ENCODE measurements at regions not wholly inside any gene's neighbourhood (a gene's known extent, or its start where the extent isn't known, plus 50 kb on each side); places are given as distances from the start of the nearest gene placed in this dataset.

DNA sequence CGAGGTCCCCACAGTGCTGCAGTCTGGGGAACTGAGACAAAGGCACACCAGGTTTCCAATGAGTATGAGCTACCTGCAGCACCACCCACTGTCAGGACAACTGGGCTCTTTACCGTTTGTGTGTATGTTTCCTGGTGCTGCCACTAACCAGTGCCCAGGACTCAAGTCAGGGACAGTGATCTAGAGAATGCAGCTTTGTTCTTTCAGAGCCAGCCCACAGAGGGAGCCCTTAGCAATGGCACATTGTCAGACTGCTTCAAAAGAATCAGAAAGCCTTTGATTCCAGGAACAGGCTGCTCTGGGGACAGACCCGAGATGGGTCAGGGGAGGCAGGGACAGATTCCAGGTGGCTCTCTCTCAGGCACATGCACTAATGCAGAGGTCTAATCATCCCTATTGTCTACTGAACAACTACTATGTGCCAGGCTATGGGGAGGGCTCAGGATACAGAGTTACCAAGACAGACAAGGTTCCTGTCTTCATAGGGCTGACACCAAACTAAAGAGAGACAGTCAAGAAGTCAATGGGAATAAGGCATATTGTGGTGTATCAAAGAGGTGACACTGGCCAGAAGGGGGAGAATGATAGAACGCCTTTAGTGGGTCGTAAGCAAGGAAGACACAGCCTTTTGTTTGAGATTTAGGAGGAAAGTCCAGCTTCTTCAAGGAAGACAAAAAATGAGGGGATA, 103.7 kb downstream of the VPREB1 start:
- Histone ChIP-seq H3K4me3 (ENCODE audit: low read depth in 1 of 3, low read length in 3 of 3) (no peak overlapping the region), H3K4me1 (ENCODE audit: control insufficient read depth in 4 of 4, insufficient read depth in 4 of 4, low read length in 3 of 4) (no peaks in the 10 kb centered on the region), H3K36me3 (ENCODE audit: control insufficient read depth in 4 of 4, insufficient read depth in 3 of 4, low read depth in 1 of 4, low read length in 3 of 4) (no peaks in the 10 kb centered on the region), H3K27ac (ENCODE audit: low read depth in 1 of 2, low read length in 2 of 2) (no peak overlapping the region), H3K9me3 (ENCODE audit: control insufficient read depth in 4 of 4, low read length in 3 of 4) (no peaks in the 10 kb centered on the region), H3K9ac (ENCODE audit: low read depth in 1 of 2, low read length in 2 of 2) (no peak overlapping the region), H3K27me3 (ENCODE audit: control insufficient read depth in 4 of 4, insufficient read depth in 4 of 4, low read length in 3 of 4) (peaks cover 0 to 4% (median 0%) of the 10 kb centered on the region in 4 donors)
- WGBS: 43% methylated on average over 5 of the region's 5 CpGs
- TF ChIP-seq, protein P1, sequence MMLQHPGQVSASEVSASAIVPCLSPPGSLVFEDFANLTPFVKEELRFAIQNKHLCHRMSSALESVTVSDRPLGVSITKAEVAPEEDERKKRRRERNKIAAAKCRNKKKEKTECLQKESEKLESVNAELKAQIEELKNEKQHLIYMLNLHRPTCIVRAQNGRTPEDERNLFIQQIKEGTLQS (IDR thresholded peaks at IDR 0.05): no peak
- TF ChIP-seq YY1 (IDR thresholded peaks at IDR 0.05): no peak
- no peak for DNase-seq (ENCODE audit: low spot score)

DNA sequence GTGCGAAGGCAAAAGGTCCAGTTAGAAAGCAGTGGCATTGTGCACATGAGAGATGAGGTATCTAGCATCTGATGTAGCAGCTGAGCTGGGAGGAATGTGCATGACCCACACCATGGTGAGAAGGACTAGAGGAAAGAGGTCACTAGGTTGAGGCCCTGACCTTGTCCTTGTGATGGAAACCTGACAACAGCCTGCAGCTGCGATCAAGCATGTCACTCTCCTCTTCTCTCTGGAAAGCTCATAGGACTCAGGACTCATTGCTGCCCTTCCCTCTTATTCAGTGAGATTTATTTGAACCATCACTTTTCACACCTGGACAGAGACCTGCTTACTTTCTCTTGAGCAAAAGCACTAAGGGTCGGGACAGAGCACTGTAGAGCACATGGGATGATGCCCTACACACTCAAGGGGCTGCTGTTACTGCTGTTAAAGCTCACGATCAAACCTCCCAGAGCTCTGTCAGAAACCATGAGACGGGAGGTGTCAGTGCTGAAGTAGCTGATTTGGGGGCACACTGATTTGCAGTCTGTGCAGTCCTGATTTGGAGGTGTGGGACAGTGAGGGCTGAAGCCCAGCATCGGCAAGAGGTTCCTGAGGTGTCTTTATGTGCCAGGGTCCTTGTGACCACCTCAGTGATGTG, 104.3 kb downstream of the VPREB1 start:
- TF ChIP-seq SP1 (IDR thresholded peaks at IDR 0.05) (no peak), EGR1 (IDR thresholded peaks at IDR 0.05; ENCODE audit: low read depth in 2 of 2) (no peak), RXRA (IDR thresholded peaks at IDR 0.05) (no peak), HNF4A (conservative IDR thresholded peaks at IDR 0.05) (no peak), HNF4G (IDR thresholded peaks at IDR 0.05) (no peak), FOXA2 (IDR thresholded peaks at IDR 0.05) (no peak), FOXA1 (IDR thresholded peaks at IDR 0.05) (no peak), TAF1 (conservative IDR thresholded peaks at IDR 0.05) (no peak), GABPA (IDR thresholded peaks at IDR 0.05 in 1 of 2, conservative IDR thresholded peaks at IDR 0.05 in 1 of 2) (no peak), YY1 (IDR thresholded peaks at IDR 0.05) (no peak), JUND (IDR thresholded peaks at IDR 0.05) (no peak), NR2F2 (IDR thresholded peaks at IDR 0.05) (no peak), RAD21 (IDR thresholded peaks at IDR 0.05) (no peak)
- TF ChIP-seq, protein P2, sequence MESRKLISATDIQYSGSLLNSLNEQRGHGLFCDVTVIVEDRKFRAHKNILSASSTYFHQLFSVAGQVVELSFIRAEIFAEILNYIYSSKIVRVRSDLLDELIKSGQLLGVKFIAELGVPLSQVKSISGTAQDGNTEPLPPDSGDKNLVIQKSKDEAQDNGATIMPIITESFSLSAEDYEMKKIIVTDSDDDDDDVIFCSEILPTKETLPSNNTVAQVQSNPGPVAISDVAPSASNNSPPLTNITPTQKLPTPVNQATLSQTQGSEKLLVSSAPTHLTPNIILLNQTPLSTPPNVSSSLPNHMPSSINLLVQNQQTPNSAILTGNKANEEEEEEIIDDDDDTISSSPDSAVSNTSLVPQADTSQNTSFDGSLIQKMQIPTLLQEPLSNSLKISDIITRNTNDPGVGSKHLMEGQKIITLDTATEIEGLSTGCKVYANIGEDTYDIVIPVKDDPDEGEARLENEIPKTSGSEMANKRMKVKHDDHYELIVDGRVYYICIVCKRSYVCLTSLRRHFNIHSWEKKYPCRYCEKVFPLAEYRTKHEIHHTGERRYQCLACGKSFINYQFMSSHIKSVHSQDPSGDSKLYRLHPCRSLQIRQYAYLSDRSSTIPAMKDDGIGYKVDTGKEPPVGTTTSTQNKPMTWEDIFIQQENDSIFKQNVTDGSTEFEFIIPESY (IDR thresholded peaks at IDR 0.05): no peak
- TF ChIP-seq, protein P3, sequence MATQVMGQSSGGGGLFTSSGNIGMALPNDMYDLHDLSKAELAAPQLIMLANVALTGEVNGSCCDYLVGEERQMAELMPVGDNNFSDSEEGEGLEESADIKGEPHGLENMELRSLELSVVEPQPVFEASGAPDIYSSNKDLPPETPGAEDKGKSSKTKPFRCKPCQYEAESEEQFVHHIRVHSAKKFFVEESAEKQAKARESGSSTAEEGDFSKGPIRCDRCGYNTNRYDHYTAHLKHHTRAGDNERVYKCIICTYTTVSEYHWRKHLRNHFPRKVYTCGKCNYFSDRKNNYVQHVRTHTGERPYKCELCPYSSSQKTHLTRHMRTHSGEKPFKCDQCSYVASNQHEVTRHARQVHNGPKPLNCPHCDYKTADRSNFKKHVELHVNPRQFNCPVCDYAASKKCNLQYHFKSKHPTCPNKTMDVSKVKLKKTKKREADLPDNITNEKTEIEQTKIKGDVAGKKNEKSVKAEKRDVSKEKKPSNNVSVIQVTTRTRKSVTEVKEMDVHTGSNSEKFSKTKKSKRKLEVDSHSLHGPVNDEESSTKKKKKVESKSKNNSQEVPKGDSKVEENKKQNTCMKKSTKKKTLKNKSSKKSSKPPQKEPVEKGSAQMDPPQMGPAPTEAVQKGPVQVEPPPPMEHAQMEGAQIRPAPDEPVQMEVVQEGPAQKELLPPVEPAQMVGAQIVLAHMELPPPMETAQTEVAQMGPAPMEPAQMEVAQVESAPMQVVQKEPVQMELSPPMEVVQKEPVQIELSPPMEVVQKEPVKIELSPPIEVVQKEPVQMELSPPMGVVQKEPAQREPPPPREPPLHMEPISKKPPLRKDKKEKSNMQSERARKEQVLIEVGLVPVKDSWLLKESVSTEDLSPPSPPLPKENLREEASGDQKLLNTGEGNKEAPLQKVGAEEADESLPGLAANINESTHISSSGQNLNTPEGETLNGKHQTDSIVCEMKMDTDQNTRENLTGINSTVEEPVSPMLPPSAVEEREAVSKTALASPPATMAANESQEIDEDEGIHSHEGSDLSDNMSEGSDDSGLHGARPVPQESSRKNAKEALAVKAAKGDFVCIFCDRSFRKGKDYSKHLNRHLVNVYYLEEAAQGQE (IDR thresholded peaks at IDR 0.05): no peak
- TF ChIP-seq, protein P4, sequence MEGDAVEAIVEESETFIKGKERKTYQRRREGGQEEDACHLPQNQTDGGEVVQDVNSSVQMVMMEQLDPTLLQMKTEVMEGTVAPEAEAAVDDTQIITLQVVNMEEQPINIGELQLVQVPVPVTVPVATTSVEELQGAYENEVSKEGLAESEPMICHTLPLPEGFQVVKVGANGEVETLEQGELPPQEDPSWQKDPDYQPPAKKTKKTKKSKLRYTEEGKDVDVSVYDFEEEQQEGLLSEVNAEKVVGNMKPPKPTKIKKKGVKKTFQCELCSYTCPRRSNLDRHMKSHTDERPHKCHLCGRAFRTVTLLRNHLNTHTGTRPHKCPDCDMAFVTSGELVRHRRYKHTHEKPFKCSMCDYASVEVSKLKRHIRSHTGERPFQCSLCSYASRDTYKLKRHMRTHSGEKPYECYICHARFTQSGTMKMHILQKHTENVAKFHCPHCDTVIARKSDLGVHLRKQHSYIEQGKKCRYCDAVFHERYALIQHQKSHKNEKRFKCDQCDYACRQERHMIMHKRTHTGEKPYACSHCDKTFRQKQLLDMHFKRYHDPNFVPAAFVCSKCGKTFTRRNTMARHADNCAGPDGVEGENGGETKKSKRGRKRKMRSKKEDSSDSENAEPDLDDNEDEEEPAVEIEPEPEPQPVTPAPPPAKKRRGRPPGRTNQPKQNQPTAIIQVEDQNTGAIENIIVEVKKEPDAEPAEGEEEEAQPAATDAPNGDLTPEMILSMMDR (IDR thresholded peaks at IDR 0.05; ENCODE audit: low read depth, low read length, missing input control): no peak
- TF ChIP-seq, protein P5, sequence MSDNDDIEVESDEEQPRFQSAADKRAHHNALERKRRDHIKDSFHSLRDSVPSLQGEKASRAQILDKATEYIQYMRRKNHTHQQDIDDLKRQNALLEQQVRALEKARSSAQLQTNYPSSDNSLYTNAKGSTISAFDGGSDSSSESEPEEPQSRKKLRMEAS (IDR thresholded peaks at IDR 0.05): no peak
- TF ChIP-seq, protein P1 (IDR thresholded peaks at IDR 0.05): no peak

More for the DNA sequence above, 104.3 kb downstream of the VPREB1 start:
- Histone ChIP-seq H3K27ac (ENCODE audit: low read depth in 1 of 2, low read length in 2 of 2) (no peak overlapping the region), H3K9me3 (ENCODE audit: control insufficient read depth in 4 of 4, low read length in 3 of 4) (no peaks in the 10 kb centered on the region), H3K27me3 (ENCODE audit: control insufficient read depth in 4 of 4, insufficient read depth in 4 of 4, low read length in 3 of 4) (peaks cover 0 to 4% (median 0%) of the 10 kb centered on the region in 4 donors), H3K9ac (ENCODE audit: low read depth in 1 of 2, low read length in 2 of 2) (no peak overlapping the region), H3K36me3 (ENCODE audit: control insufficient read depth in 4 of 4, insufficient read depth in 3 of 4, low read depth in 1 of 4, low read length in 3 of 4) (no peaks in the 10 kb centered on the region), H3K4me3 (ENCODE audit: low read depth in 1 of 3, low read length in 3 of 3) (no peak overlapping the region), H3K4me1 (ENCODE audit: control insufficient read depth in 4 of 4, insufficient read depth in 4 of 4, low read length in 3 of 4) (no peaks in the 10 kb centered on the region)
- WGBS: 70% methylated on average over 6 of the region's 6 CpGs
- DNase-seq (ENCODE audit: low spot score): no peak
